ENCODE measurements at regions not wholly inside any gene's neighbourhood (a gene's known extent, or its start where the extent isn't known, plus 50 kb on each side); places are given as distances from the start of the nearest gene placed in this dataset.

DNA sequence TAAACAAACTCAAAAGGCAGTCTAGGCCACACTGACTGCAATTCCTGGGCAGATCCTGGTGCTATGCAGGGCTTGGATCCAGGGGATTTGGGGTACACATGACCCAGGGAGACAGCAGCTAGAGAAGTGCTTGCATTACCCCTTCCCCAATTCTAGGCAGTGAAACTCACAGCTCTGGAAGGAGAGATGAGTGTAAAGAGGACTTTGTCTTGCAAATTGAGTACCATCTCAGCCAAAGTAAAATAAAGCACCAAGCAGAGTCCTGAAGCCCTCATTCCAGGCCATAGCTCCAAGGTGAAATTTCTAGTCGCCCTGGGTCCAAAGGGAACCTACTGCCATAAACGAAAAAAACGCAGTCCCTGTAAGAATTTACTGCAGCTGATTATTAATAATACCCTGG, 644.9 kb upstream of the FLRT2 start:
- TF ChIP-seq, protein P1, sequence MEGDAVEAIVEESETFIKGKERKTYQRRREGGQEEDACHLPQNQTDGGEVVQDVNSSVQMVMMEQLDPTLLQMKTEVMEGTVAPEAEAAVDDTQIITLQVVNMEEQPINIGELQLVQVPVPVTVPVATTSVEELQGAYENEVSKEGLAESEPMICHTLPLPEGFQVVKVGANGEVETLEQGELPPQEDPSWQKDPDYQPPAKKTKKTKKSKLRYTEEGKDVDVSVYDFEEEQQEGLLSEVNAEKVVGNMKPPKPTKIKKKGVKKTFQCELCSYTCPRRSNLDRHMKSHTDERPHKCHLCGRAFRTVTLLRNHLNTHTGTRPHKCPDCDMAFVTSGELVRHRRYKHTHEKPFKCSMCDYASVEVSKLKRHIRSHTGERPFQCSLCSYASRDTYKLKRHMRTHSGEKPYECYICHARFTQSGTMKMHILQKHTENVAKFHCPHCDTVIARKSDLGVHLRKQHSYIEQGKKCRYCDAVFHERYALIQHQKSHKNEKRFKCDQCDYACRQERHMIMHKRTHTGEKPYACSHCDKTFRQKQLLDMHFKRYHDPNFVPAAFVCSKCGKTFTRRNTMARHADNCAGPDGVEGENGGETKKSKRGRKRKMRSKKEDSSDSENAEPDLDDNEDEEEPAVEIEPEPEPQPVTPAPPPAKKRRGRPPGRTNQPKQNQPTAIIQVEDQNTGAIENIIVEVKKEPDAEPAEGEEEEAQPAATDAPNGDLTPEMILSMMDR (IDR thresholded peaks at IDR 0.05; ENCODE audit: low read length, missing control alignments) = no peak
- no peak for DNase-seq (ENCODE audit: low read depth)
- H3K4me3 ChIP-seq (replicated peaks; ENCODE audit: low read depth, low read length) = no peak overlapping the region

DNA sequence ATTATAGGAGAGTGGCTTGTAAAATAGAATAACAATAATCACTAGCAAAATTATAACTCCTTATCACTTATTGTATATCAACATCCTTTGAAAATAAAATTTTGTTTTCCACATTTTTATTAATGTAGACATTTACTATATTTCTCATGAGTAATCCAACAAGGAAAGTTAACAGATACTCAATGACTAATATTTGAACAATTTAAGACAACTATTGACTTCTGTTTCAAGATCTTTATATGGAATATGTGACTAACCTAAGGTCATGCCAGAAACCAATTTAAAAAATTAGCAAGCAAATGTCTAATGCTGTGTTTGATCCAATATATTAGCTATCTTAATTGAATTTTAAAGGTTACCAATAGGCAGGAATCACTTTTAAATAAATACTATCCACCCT, 638.5 kb upstream of the FLRT2 start:
- DNase-seq (ENCODE audit: low read depth) = no peak
- TF ChIP-seq, protein P1 (IDR thresholded peaks at IDR 0.05; ENCODE audit: low read length, missing control alignments) = no peak
- H3K4me3 ChIP-seq (replicated peaks; ENCODE audit: low read depth, low read length) = no peak overlapping the region

DNA sequence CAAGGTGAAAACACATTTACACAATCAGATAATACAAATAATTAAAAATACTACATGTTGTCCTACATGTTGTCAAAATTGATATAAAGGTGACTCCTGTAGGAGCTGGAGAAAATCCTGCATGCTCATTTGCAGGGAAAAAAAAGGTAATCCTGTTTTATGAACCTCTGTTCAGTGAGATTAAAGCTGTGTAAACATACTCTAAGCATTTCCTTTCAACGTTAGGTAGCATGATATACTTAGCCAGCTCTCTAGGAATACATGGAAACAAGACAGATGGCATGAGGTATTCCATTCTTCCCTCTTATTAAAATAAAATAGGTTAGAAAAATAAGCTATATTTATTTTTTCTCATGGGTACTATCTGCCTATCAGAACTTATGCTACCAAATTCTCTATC, 635.7 kb upstream of the FLRT2 start:
- no peak overlapping the region for H3K4me3 ChIP-seq (replicated peaks; ENCODE audit: low read depth, low read length)
- DNase-seq (ENCODE audit: low read depth) = no peak
- TF ChIP-seq, protein P1 (IDR thresholded peaks at IDR 0.05; ENCODE audit: low read length, missing control alignments) = no peak

DNA sequence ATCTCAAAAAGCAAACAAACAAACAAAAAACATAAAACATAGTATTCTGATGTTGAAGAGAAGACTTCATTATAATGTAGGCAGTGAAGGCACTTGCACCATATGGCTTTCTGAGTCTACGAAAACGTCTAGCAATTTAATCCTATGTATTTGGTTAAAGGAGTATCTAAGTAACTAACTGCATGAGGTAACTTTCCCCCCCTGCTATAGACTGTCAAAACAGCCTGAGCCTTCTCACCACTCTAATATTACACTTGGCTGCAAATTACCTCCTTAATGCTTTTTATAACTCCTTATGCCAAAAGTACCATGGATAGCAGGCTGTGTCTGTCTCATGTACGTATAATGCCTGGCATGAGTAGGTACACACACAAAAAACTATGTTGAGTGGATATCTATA, 607.6 kb upstream of the FLRT2 start:
- TF ChIP-seq, protein P1 (IDR thresholded peaks at IDR 0.05; ENCODE audit: low read length, missing control alignments) = no peak
- no peak for DNase-seq (ENCODE audit: low read depth)
- no peak overlapping the region for H3K4me3 ChIP-seq (replicated peaks; ENCODE audit: low read depth, low read length)

DNA sequence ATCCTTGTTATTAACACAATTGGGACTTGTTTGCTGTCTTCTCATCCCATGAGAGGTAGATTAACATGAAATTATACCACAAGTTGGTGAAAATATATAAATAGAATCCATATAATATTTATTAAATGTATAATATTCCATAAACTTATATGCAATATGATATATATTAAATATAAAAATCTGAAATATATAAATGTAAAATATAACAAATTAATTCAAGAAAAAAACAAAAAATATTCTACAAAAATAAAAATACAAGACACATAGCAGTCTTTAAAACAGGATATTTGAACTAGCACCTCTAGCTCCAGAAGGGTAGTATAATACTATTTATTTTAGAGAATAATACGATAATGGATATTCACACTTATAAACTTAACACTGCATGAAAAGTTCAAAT, 603.3 kb upstream of the FLRT2 start:
- no peak for DNase-seq (ENCODE audit: low read depth)
- H3K4me3 ChIP-seq (replicated peaks; ENCODE audit: low read depth, low read length) = no peak overlapping the region
- TF ChIP-seq, protein P1 (IDR thresholded peaks at IDR 0.05; ENCODE audit: low read length, missing control alignments) = no peak

DNA sequence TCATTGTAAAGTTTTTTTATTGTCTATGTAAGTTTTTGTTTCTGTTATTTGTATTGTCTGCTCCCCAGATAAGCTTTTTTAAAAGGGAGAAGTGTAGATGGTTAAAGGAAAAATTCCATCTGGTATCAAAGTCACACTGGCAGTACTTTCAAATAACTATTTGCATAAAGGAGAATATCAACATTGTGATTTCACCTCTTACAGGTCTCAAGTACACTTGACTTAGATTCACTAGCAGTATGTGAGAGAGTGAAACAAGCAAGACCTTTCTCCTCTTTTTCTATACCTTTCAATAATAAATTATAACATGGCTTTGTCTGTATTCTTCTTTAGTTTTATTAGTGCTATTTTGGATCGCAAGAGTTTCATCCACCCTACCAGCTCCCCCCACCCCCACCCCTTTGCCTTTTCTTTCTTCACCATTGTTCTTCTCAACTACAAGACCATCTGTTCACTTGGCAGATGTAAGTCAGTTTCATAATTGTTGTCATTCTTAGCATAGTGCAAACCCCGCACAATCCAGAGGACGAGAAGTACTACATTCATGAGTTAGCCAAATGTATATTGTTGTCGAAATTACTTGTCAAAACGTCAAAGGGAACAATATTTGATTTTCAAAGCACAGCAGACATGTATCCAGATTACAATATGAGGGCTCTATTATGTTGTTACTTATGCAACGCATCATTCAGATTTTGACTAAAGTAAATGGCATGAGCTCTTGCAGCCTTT, 602.7 kb upstream of the FLRT2 start:
- peak; percentile 48 for DNase-seq (ENCODE audit: low read depth)
- TF ChIP-seq, protein P1 (IDR thresholded peaks at IDR 0.05; ENCODE audit: low read length, missing control alignments) = no peak
- no peak overlapping the region for H3K4me3 ChIP-seq (replicated peaks; ENCODE audit: low read depth, low read length)

DNA sequence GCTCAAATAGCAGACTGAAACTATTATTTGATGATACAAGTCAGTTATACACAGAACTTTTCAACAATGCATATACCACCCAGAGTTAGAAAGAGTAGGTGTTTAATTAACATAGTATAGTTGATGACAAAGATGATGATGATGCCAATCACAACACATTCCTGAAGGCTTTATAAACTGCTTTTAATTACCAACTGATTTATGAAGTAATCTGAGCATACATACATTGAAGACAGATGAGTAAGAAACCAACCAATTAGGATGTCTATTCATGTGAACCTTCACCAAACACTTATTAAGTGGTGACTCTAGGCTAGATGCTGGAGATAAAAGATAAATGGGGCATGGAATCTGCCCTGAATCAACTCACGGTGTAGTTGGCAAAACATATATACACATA, 600.9 kb upstream of the FLRT2 start:
- TF ChIP-seq, protein P1 (IDR thresholded peaks at IDR 0.05; ENCODE audit: low read length, missing control alignments) = no peak
- DNase-seq (ENCODE audit: low read depth) = no peak
- no peak overlapping the region for H3K4me3 ChIP-seq (replicated peaks; ENCODE audit: low read depth, low read length)

Data from fibroblast of pulmonary artery (primary cell).